ENCODE measurements at regions not wholly inside any gene's neighbourhood (a gene's known extent, or its start where the extent isn't known, plus 50 kb on each side); places are given as distances from the start of the nearest gene placed in this dataset.
A peak's percentile ranks its signal among the peaks of the same experiment; 100 is the strongest.

GRCh38 chr9:91141407-91141965, 220.2 kb downstream of the AUH start:
- H3K36me3 Mint-ChIP-seq, result peaks cover 7% of the 10 kb centered on the region
- peaks cover 5% of the 10 kb centered on the region for H3K9me3 Mint-ChIP-seq
- H3K27ac Mint-ChIP-seq, result no peak overlapping the region
- H3K4me3 Mint-ChIP-seq, result no peak overlapping the region
- peaks cover 5% of the 10 kb centered on the region for H3K4me1 Mint-ChIP-seq
- H3K27me3 Mint-ChIP-seq, result peaks cover 10% of the 10 kb centered on the region
- no peak for DNase-seq

GRCh38 chr9:91143162-91143561, 218.6 kb downstream of the AUH start:
- peaks cover 21% of the 10 kb centered on the region for H3K4me1 Mint-ChIP-seq
- H3K4me3 Mint-ChIP-seq, result no peak overlapping the region
- H3K36me3 Mint-ChIP-seq, result peaks cover 10% of the 10 kb centered on the region
- no peak for DNase-seq
- H3K27me3 Mint-ChIP-seq, result peaks cover 6% of the 10 kb centered on the region
- no peak overlapping the region for H3K27ac Mint-ChIP-seq
- H3K9me3 Mint-ChIP-seq, result peaks cover 8% of the 10 kb centered on the region

GRCh38 chr9:91143642-91144041, 218.1 kb downstream of the AUH start:
- no peak for DNase-seq
- no peak overlapping the region for H3K27ac Mint-ChIP-seq
- H3K27me3 Mint-ChIP-seq, result peaks cover 3% of the 10 kb centered on the region
- peaks cover 8% of the 10 kb centered on the region for H3K9me3 Mint-ChIP-seq
- H3K4me1 Mint-ChIP-seq, result peaks cover 26% of the 10 kb centered on the region
- peaks cover 13% of the 10 kb centered on the region for H3K36me3 Mint-ChIP-seq
- H3K4me3 Mint-ChIP-seq, result no peak overlapping the region

- no peak for DNase-seq
- no peak overlapping the region for H3K4me3 Mint-ChIP-seq
- peaks cover 31% of the 10 kb centered on the region for H3K4me1 Mint-ChIP-seq
- H3K27ac Mint-ChIP-seq, result no peak overlapping the region
- H3K36me3 Mint-ChIP-seq, result peaks cover 18% of the 10 kb centered on the region
- no peaks in the 10 kb centered on the region for H3K27me3 Mint-ChIP-seq
- H3K9me3 Mint-ChIP-seq, result peaks cover 13% of the 10 kb centered on the region
Observed at GRCh38 chr9:91144769-91145168, 216.9 kb downstream of the AUH start.

GRCh38 chr9:91145496-91145895, 216.2 kb downstream of the AUH start:
- DNase-seq, result no peak
- H3K36me3 Mint-ChIP-seq, result peaks cover 23% of the 10 kb centered on the region
- H3K27me3 Mint-ChIP-seq, result no peaks in the 10 kb centered on the region
- peaks cover 19% of the 10 kb centered on the region for H3K9me3 Mint-ChIP-seq
- H3K27ac Mint-ChIP-seq, result peak overlapping the region; percentile 68
- peaks cover 36% of the 10 kb centered on the region for H3K4me1 Mint-ChIP-seq
- no peak overlapping the region for H3K4me3 Mint-ChIP-seq

- peak overlapping the region; percentile 90 for H3K27ac Mint-ChIP-seq
- no peak for DNase-seq
- H3K36me3 Mint-ChIP-seq, result peaks cover 28% of the 10 kb centered on the region
- H3K9me3 Mint-ChIP-seq, result peaks cover 23% of the 10 kb centered on the region
- H3K4me3 Mint-ChIP-seq, result no peak overlapping the region
- H3K27me3 Mint-ChIP-seq, result no peaks in the 10 kb centered on the region
- H3K4me1 Mint-ChIP-seq, result peaks cover 45% of the 10 kb centered on the region
Observed at GRCh38 chr9:91146391-91147019, 215.2 kb downstream of the AUH start.

- H3K27me3 Mint-ChIP-seq, result no peaks in the 10 kb centered on the region
- H3K4me1 Mint-ChIP-seq, result peaks cover 52% of the 10 kb centered on the region
- peaks cover 35% of the 10 kb centered on the region for H3K36me3 Mint-ChIP-seq
- peak overlapping the region; percentile 90 for H3K27ac Mint-ChIP-seq
- H3K4me3 Mint-ChIP-seq, result peak overlapping the region; percentile 15
- DNase-seq, result no peak
- H3K9me3 Mint-ChIP-seq, result peaks cover 23% of the 10 kb centered on the region
Observed at GRCh38 chr9:91147079-91147708, 214.5 kb downstream of the AUH start.

GRCh38 chr9:91148306-91148705, 213.4 kb downstream of the AUH start:
- H3K27me3 Mint-ChIP-seq, result no peaks in the 10 kb centered on the region
- H3K9me3 Mint-ChIP-seq, result peaks cover 29% of the 10 kb centered on the region
- DNase-seq, result no peak
- H3K4me3 Mint-ChIP-seq, result peak overlapping the region; percentile 25
- H3K4me1 Mint-ChIP-seq, result peaks cover 60% of the 10 kb centered on the region
- H3K27ac Mint-ChIP-seq, result peak overlapping the region; percentile 90
- peaks cover 42% of the 10 kb centered on the region for H3K36me3 Mint-ChIP-seq

GRCh38 chr9:91150273-91150997, 211.3 kb downstream of the AUH start:
- H3K36me3 Mint-ChIP-seq, result peaks cover 39% of the 10 kb centered on the region
- no peaks in the 10 kb centered on the region for H3K27me3 Mint-ChIP-seq
- H3K4me3 Mint-ChIP-seq, result peak overlapping the region; percentile 3
- H3K27ac Mint-ChIP-seq, result peak overlapping the region; percentile 88
- peaks cover 60% of the 10 kb centered on the region for H3K4me1 Mint-ChIP-seq
- peaks cover 30% of the 10 kb centered on the region for H3K9me3 Mint-ChIP-seq
- no peak for DNase-seq

- Mint-ChIP-seq H3K36me3 (peaks cover 39% of the 10 kb centered on the region), H3K4me1 (peaks cover 59% of the 10 kb centered on the region), H3K27me3 (no peaks in the 10 kb centered on the region), H3K4me3 (peak overlapping the region; percentile 30), H3K9me3 (peaks cover 30% of the 10 kb centered on the region), H3K27ac (peak overlapping the region; percentile 88)
- DNase-seq, result peak; percentile 46
Observed at GRCh38 chr9:91150998-91151717, 210.6 kb downstream of the AUH start.

- peaks cover 30% of the 10 kb centered on the region for H3K9me3 Mint-ChIP-seq
- H3K4me1 Mint-ChIP-seq, result peaks cover 60% of the 10 kb centered on the region
- DNase-seq, result no peak
- peak overlapping the region; percentile 30 for H3K4me3 Mint-ChIP-seq
- H3K27ac Mint-ChIP-seq, result peak overlapping the region; percentile 88
- peaks cover 39% of the 10 kb centered on the region for H3K36me3 Mint-ChIP-seq
- no peaks in the 10 kb centered on the region for H3K27me3 Mint-ChIP-seq
Observed at GRCh38 chr9:91151718-91152095, 210.0 kb downstream of the AUH start.

- Mint-ChIP-seq H3K4me1 (peaks cover 39% of the 10 kb centered on the region), H3K27ac (no peak overlapping the region), H3K9me3 (peaks cover 21% of the 10 kb centered on the region), H3K27me3 (no peaks in the 10 kb centered on the region), H3K4me3 (no peak overlapping the region), H3K36me3 (peaks cover 26% of the 10 kb centered on the region)
- DNase-seq, result no peak
Observed at GRCh38 chr9:91154686-91155085, 207.0 kb downstream of the AUH start.

GRCh38 chr9:91155181-91155580, 206.5 kb downstream of the AUH start:
- H3K27ac Mint-ChIP-seq, result no peak overlapping the region
- DNase-seq, result no peak
- peaks cover 19% of the 10 kb centered on the region for H3K9me3 Mint-ChIP-seq
- H3K36me3 Mint-ChIP-seq, result peaks cover 23% of the 10 kb centered on the region
- H3K27me3 Mint-ChIP-seq, result no peaks in the 10 kb centered on the region
- H3K4me3 Mint-ChIP-seq, result no peak overlapping the region
- H3K4me1 Mint-ChIP-seq, result peaks cover 37% of the 10 kb centered on the region

- Mint-ChIP-seq H3K27me3 (no peaks in the 10 kb centered on the region), H3K4me1 (peaks cover 30% of the 10 kb centered on the region), H3K36me3 (peaks cover 17% of the 10 kb centered on the region), H3K4me3 (no peak overlapping the region), H3K9me3 (peaks cover 12% of the 10 kb centered on the region), H3K27ac (peak overlapping the region; percentile 48)
- DNase-seq, result no peak
Observed at GRCh38 chr9:91155746-91156376, 205.9 kb downstream of the AUH start.

Measured in activated naive CD8-positive, alpha-beta T cell treated with anti-CD3 and anti-CD28 coated beads for 36 hours (primary cell).